Keratinocyte (primary cell): ENCODE measurements at regions not wholly inside any gene's neighbourhood (a gene's known extent, or its start where the extent isn't known, plus 50 kb on each side); places are given as distances from the start of the nearest gene placed in this dataset.

Source experiments
- DNase-seq: peaks from one replicate; pipeline ENCODE4 v3.0.0-alpha.2; 2011; ENCODE audit warnings: low read depth, missing footprints, low spot score
- FAIRE-seq: peaks from 2 replicates; lab custom pipeline; 2011; peaks lifted over from hg19 to GRCh38; lab: Jason Lieb, UNC
- H2AFZ ChIP-seq: 2 replicates; pipeline ENCODE4 v1.6.0; 2012; ENCODE audit warnings: low read length, control low read depth, inconsistent platforms; ENCODE audit not compliant: control insufficient read depth
- H3K27ac ChIP-seq: 2 replicates; pipeline ENCODE4 v1.5.1; 2011; ENCODE audit warnings: low read length; ENCODE audit not compliant: control insufficient read depth, insufficient read depth
- H3K27me3 ChIP-seq: 3 replicates; pipeline ENCODE4 v1.6.0; 2011; ENCODE audit warnings: low read length; ENCODE audit not compliant: control insufficient read depth, insufficient read depth; ENCODE audit errors: extremely low read depth
- H3K36me3 ChIP-seq, 2 experiments: 2 replicates in 1 of 2; 3 replicates in 1 of 2; pipeline ENCODE4 v1.5.1; 2011; ENCODE audit warnings: low read length in 2 of 2, mild to moderate bottlenecking in 1 of 2; ENCODE audit not compliant: control insufficient read depth in 2 of 2, insufficient read depth in 2 of 2; ENCODE audit errors: extremely low read depth in 1 of 2
- H3K4me1 ChIP-seq: 3 replicates; pipeline ENCODE4 v1.5.1; 2011; ENCODE audit warnings: low read length; ENCODE audit not compliant: control insufficient read depth, insufficient read depth; ENCODE audit errors: extremely low read depth
- H3K4me2 ChIP-seq: 3 replicates; pipeline ENCODE4 v1.6.0; 2011; ENCODE audit warnings: low read depth, low read length; ENCODE audit not compliant: control insufficient read depth, insufficient read depth; ENCODE audit errors: extremely low read depth
- H3K4me3 ChIP-seq, 3 experiments: fragments of 200-600 bp in 1 of 3; sonication (generic) in 1 of 3; 2 replicates in 2 of 3; 3 replicates in 1 of 3; pipeline ENCODE4 v1.5.1; 2011 to 2016; ENCODE audit warnings: low read length in 3 of 3, mild to moderate bottlenecking in 3 of 3, control low read depth in 2 of 3, inconsistent platforms in 1 of 3, low read depth in 1 of 3, mixed read lengths in 1 of 3, mixed run types in 1 of 3, moderate library complexity in 1 of 3; ENCODE audit not compliant: control insufficient read depth in 2 of 3, insufficient read depth in 2 of 3; ENCODE audit errors: extremely low read depth in 1 of 3
- H3K79me2 ChIP-seq: 2 replicates; pipeline ENCODE4 v1.6.0; 2012; ENCODE audit warnings: low read length; ENCODE audit not compliant: control insufficient read depth, insufficient read depth
- H3K9ac ChIP-seq: 3 replicates; pipeline ENCODE4 v1.6.0; 2011; ENCODE audit warnings: low read length; ENCODE audit not compliant: control insufficient read depth, insufficient read depth; ENCODE audit errors: extremely low read depth
- H3K9me1 ChIP-seq: 3 replicates; pipeline ENCODE4 v1.6.0; 2011; ENCODE audit warnings: low read length; ENCODE audit not compliant: control insufficient read depth, insufficient read depth; ENCODE audit errors: extremely low read depth
- H3K9me3 ChIP-seq: 2 replicates; pipeline ENCODE4 v1.5.1; 2012; ENCODE audit warnings: low read depth, low read length; ENCODE audit not compliant: control insufficient read depth
- H4K20me1 ChIP-seq: 3 replicates; pipeline ENCODE4 v1.6.0; 2011; ENCODE audit warnings: low read length; ENCODE audit not compliant: control insufficient read depth, insufficient read depth; ENCODE audit errors: extremely low read depth
- EZH2 ChIP-seq: IDR thresholded peaks from one replicate; pipeline ENCODE4 v1.6.1; 2012; ENCODE audit warnings: inconsistent platforms, mild to moderate bottlenecking, low read length, moderate library complexity
- dilution Hi-C: fragments of 300-500 bp; cut with MboI; formaldehyde crosslinking; loops from one replicate; pipeline ENCODE4 v1.7.0; 2020; ENCODE audit warnings: low sequenced_read_pairs; ENCODE audit not compliant: extremely low pct_ligation_motif_present
- TF ChIP-seq, protein P1 (sequence below), 3 experiments: IDR thresholded peaks in 1 of 3; conservative IDR thresholded peaks in 1 of 3; optimal IDR thresholded peaks in 1 of 3; 2 replicates in 2 of 3; 3 replicates in 1 of 3; pipeline versions ENCODE3 to v1.5.1; 2011; ENCODE audit warnings: low read length in 3 of 3, mild to moderate bottlenecking in 3 of 3, moderate library complexity in 2 of 3, control low read depth in 1 of 3, inconsistent platforms in 1 of 3; ENCODE audit not compliant: insufficient read depth in 2 of 3; ENCODE audit errors: extremely low read depth in 1 of 3

DNA sequence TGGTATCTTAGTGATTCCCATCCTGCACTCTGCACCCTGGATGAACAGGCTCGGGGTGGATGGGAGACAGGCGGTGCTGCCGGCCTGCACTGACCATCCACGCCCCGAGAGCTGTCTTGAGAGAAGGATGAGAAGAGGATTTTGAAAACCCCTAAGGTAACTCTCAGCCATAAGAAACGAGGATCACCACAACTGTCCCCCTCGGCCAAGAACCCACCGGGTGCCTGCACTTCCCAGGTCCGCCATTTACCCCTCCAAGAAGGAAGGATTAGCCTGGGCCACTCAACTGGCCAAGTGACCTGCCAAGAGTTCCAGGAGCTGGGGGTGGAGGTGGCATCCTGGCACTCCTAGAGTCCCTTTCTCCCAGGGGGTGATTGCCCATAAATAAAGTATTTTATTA, 302.4 kb upstream of the TNRC6C start:
- Histone ChIP-seq H2AFZ (no peak overlapping the region), H3K4me3 (no peak overlapping the region), H3K4me1 (no peaks in the 10 kb centered on the region), H3K27me3 (peaks cover 31% of the 10 kb centered on the region), H3K79me2 (no peaks in the 10 kb centered on the region), H3K9ac (no peak overlapping the region), H3K9me3 (no peaks in the 10 kb centered on the region), H3K4me2 (no peak overlapping the region), H3K9me1 (no peaks in the 10 kb centered on the region), H3K36me3 (no peaks in the 10 kb centered on the region), H4K20me1 (no peaks in the 10 kb centered on the region), H3K27ac (no peak overlapping the region)
- FAIRE-seq, result no peak
- no peak for DNase-seq
- dilution Hi-C loops, result loop anchor here (10.0 kb wide), 1 partner anchor 59 kb away; no protein-coding TSS in a partner anchor
- no peak for TF ChIP-seq EZH2
- TF ChIP-seq, protein P1, sequence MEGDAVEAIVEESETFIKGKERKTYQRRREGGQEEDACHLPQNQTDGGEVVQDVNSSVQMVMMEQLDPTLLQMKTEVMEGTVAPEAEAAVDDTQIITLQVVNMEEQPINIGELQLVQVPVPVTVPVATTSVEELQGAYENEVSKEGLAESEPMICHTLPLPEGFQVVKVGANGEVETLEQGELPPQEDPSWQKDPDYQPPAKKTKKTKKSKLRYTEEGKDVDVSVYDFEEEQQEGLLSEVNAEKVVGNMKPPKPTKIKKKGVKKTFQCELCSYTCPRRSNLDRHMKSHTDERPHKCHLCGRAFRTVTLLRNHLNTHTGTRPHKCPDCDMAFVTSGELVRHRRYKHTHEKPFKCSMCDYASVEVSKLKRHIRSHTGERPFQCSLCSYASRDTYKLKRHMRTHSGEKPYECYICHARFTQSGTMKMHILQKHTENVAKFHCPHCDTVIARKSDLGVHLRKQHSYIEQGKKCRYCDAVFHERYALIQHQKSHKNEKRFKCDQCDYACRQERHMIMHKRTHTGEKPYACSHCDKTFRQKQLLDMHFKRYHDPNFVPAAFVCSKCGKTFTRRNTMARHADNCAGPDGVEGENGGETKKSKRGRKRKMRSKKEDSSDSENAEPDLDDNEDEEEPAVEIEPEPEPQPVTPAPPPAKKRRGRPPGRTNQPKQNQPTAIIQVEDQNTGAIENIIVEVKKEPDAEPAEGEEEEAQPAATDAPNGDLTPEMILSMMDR (optimal IDR thresholded peaks at IDR 0.05 in 1 of 3, IDR thresholded peaks at IDR 0.05 in 1 of 3, conservative IDR thresholded peaks at IDR 0.05 in 1 of 3; ENCODE audit: extremely low read depth in 1 of 3, insufficient read depth in 2 of 3, low read length in 3 of 3), result no peak

DNA sequence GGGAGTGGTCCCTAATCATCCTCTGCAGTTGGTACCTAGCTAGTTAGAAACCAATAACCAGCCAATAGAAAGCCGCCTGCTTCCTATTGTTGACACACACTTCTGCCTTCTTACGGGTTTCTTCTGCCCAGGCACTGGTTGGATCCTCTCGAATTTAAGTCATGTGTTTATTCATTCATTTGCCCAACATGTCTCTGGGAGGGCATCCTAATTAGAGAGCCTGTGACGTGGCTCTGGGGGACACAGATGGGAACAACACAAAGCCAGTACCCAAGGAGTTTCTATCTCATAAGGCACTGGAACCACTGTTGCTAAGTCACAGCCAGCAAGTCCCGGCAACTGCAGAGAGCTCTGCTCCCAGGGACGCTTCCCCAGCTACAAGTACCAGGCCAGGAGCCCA, 300.7 kb upstream of the TNRC6C start:
- H3K9me1 ChIP-seq, result no peaks in the 10 kb centered on the region
- H3K4me3 ChIP-seq, result no peak overlapping the region
- TF ChIP-seq EZH2, result no peak
- TF ChIP-seq, protein P1 (optimal IDR thresholded peaks at IDR 0.05 in 1 of 3, IDR thresholded peaks at IDR 0.05 in 1 of 3, conservative IDR thresholded peaks at IDR 0.05 in 1 of 3; ENCODE audit: extremely low read depth in 1 of 3, insufficient read depth in 2 of 3, low read length in 3 of 3), result no peak
- no peak overlapping the region for H3K27ac ChIP-seq
- DNase-seq (no peak), FAIRE-seq (no peak)
- no peaks in the 10 kb centered on the region for H4K20me1 ChIP-seq
- no peaks in the 10 kb centered on the region for H3K4me1 ChIP-seq
- H3K4me2 ChIP-seq, result no peak overlapping the region
- no peaks in the 10 kb centered on the region for H3K9me3 ChIP-seq
- dilution Hi-C loops, result loop anchor here (10.0 kb wide), 1 partner anchor 57 kb away; no protein-coding TSS in a partner anchor
- H3K9ac ChIP-seq, result no peak overlapping the region
- no peaks in the 10 kb centered on the region for H3K36me3 ChIP-seq
- peaks cover 31% of the 10 kb centered on the region for H3K27me3 ChIP-seq
- H2AFZ ChIP-seq, result no peak overlapping the region
- no peaks in the 10 kb centered on the region for H3K79me2 ChIP-seq
